Glomerular endothelial cell (primary cell): ENCODE measurements at regions not wholly inside any gene's neighbourhood (a gene's known extent, or its start where the extent isn't known, plus 50 kb on each side); places are given as distances from the start of the nearest gene placed in this dataset.
"Not testable (repeated sequence)": the region's sequence is repeated elsewhere in the genome, so short reads cannot be mapped to it uniquely, and the experiment has no call there.

Experiments
- DNase-seq: peaks from one replicate; pipeline ENCODE4 v3.0.0-alpha.2; 2011; ENCODE audit warnings: low read depth, low spot score; ENCODE audit errors: extremely low read depth

GRCh38 chr10:81386817-81387216, 488.2 kb upstream of the NRG3 start:
- no peak for DNase-seq

GRCh38 chr10:81403451-81403850, 471.5 kb upstream of the NRG3 start:
- DNase-seq: no peak

- DNase-seq: no peak
Measured at GRCh38 chr10:81405399-81405798, 469.6 kb upstream of the NRG3 start.

- no peak for DNase-seq
Measured at GRCh38 chr10:81414038-81414437, 461.0 kb upstream of the NRG3 start.

GRCh38 chr10:81426722-81427121, 448.3 kb upstream of the NRG3 start:
- no peak for DNase-seq

GRCh38 chr10:81428456-81429134, 446.4 kb upstream of the NRG3 start:
- no peak for DNase-seq

GRCh38 chr10:81439445-81439844, 435.5 kb upstream of the NRG3 start:
- no peak for DNase-seq

- not testable (repeated sequence) for DNase-seq
Measured at GRCh38 chr10:81441624-81442023, 433.4 kb upstream of the NRG3 start.

- DNase-seq: no peak
Measured at GRCh38 chr10:81444242-81444929, 430.6 kb upstream of the NRG3 start.

- no peak for DNase-seq
Measured at GRCh38 chr10:81450651-81451050, 424.3 kb upstream of the NRG3 start.

- DNase-seq: no peak
Measured at GRCh38 chr10:81472927-81473470, 402.0 kb upstream of the NRG3 start.

- DNase-seq: no peak
Measured at GRCh38 chr10:81473755-81474154, 401.2 kb upstream of the NRG3 start.

GRCh38 chr10:81479316-81479715, 395.7 kb upstream of the NRG3 start:
- no peak for DNase-seq

GRCh38 chr10:81496626-81497025, 378.4 kb upstream of the NRG3 start:
- DNase-seq: no peak

- no peak for DNase-seq
Measured at GRCh38 chr10:81498011-81498551, 376.9 kb upstream of the NRG3 start.

GRCh38 chr10:81502677-81503359, 372.2 kb upstream of the NRG3 start:
- no peak for DNase-seq

GRCh38 chr10:81505777-81506176, 369.2 kb upstream of the NRG3 start:
- DNase-seq: not testable (repeated sequence)

- no peak for DNase-seq
Measured at GRCh38 chr10:81514811-81515210, 360.2 kb upstream of the NRG3 start.

GRCh38 chr10:81520688-81521087, 354.3 kb upstream of the NRG3 start:
- DNase-seq: no peak

GRCh38 chr10:81524467-81524866, 350.5 kb upstream of the NRG3 start:
- no peak for DNase-seq

GRCh38 chr10:81532403-81532802, 342.6 kb upstream of the NRG3 start:
- DNase-seq: no peak
